GM12878 (cell line): ENCODE measurements at regions not wholly inside any gene's neighbourhood (a gene's known extent, or its start where the extent isn't known, plus 50 kb on each side); places are given as distances from the start of the nearest gene placed in this dataset.

ENCODE experiments used
- ATAC-seq: fragments of 200-7000 bp; cut with Tn5 transposase; 3 replicates; pipeline ENCODE4 v1.9.1; 2020; ENCODE audit warnings: mild to moderate bottlenecking, moderate library complexity
- BruUV-seq: library from RNA; stranded (reverse); fragments of 400-500 nt; replicated peaks from 2 replicates; lab custom pipeline; 2021; lab: Mats Ljungman, UMichigan
- CTCF ChIA-PET: fragments of 300-600 bp; sonication (Branson Sonifier 250); formaldehyde crosslinking; extraction: SDS; loops from one replicate; lab custom pipeline; 2021; ENCODE audit warnings: inconsistent platforms; lab: Yijun Ruan, JAX
- POLR2A ChIA-PET: fragments of 350-600 bp; formaldehyde crosslinking; extraction: SDS; loops from one replicate; lab custom pipeline; 2021; ENCODE audit warnings: inconsistent platforms; lab: Charles Lee
- RAD21 ChIA-PET: fragments of 300-600 bp; sonication (Branson Sonifier 250); formaldehyde crosslinking; loops from one replicate; lab custom pipeline; 2023; ENCODE audit warnings: antibody characterized with exemption; ENCODE audit not compliant: unreplicated experiment; lab: Charles Lee
- SMC1A ChIA-PET: fragments of 300-600 bp; sonication (Branson Sonifier 250); formaldehyde crosslinking; loops from one replicate; lab custom pipeline; 2023; ENCODE audit not compliant: unreplicated experiment, uncharacterized antibody; lab: Charles Lee
- DNase-seq: peaks from one replicate; pipeline ENCODE4 v3.0.0-alpha.2; 2011; ENCODE audit warnings: low read depth, low spot score
- FAIRE-seq: peaks from 3 replicates; lab custom pipeline; 2011; peaks lifted over from hg19 to GRCh38; lab: Jason Lieb, UNC
- H2AFZ ChIP-seq: 2 replicates; pipeline ENCODE4 v1.6.0; 2011; ENCODE audit warnings: low read depth, low read length, control low read depth; ENCODE audit not compliant: control insufficient read depth
- H3K27ac ChIP-seq: 2 replicates; pipeline ENCODE4 v1.5.1; 2011; ENCODE audit warnings: control low read depth; ENCODE audit not compliant: control insufficient read depth, insufficient read depth
- H3K27me3 ChIP-seq, 2 experiments: replicated peaks in 1 of 2; 2 replicates each; pipeline versions ENCODE4 v1.6.0 to v1.6.1; 2011; ENCODE audit warnings: low read length in 1 of 2; ENCODE audit not compliant: control insufficient read depth in 2 of 2, insufficient read depth in 2 of 2
- H3K36me3 ChIP-seq, 2 experiments: 2 replicates each; pipeline ENCODE4 v1.5.1; 2011; ENCODE audit warnings: low read length in 1 of 2; ENCODE audit not compliant: control insufficient read depth in 2 of 2, insufficient read depth in 2 of 2
- H3K4me1 ChIP-seq: 2 replicates; pipeline ENCODE4 v1.6.1; 2011; ENCODE audit warnings: mild to moderate bottlenecking, low read length, moderate library complexity, mixed read lengths; ENCODE audit not compliant: control insufficient read depth, insufficient read depth
- H3K4me2 ChIP-seq: 2 replicates; pipeline ENCODE4 v1.6.0; 2011; ENCODE audit warnings: control low read depth; ENCODE audit not compliant: control insufficient read depth, insufficient read depth
- H3K4me3 ChIP-seq: fragments of 200-600 bp; sonication (generic); 2 replicates; pipeline ENCODE4 v1.5.1; 2016
- H3K79me2 ChIP-seq: 2 replicates; pipeline ENCODE4 v1.6.0; 2011; ENCODE audit warnings: low read length; ENCODE audit not compliant: control insufficient read depth, insufficient read depth
- H3K9ac ChIP-seq: 2 replicates; pipeline ENCODE4 v1.8.0; 2011; ENCODE audit warnings: low read length, control low read depth, mixed read lengths; ENCODE audit not compliant: control insufficient read depth, insufficient read depth
- H3K9me3 ChIP-seq: replicated peaks from 3 replicates; pipeline ENCODE4 v1.5.1; 2011; ENCODE audit warnings: mild to moderate bottlenecking, low read length; ENCODE audit not compliant: control insufficient read depth, insufficient read depth
- H4K20me1 ChIP-seq: 2 replicates; pipeline ENCODE4 v1.6.0; 2011; ENCODE audit not compliant: control insufficient read depth, insufficient read depth
- HDGF ChIP-seq: fragments of 450-650 bp; IDR thresholded peaks from 2 replicates; pipeline ENCODE4 v1.6.1; 2016; ENCODE audit warnings: antibody characterized with exemption
- LARP7 ChIP-seq: fragments of 450-650 bp; IDR thresholded peaks from 2 replicates; pipeline ENCODE4 v1.6.1; 2017; ENCODE audit warnings: mild to moderate bottlenecking
- MAX ChIP-seq: IDR thresholded peaks from 2 replicates; pipeline ENCODE4 v1.6.1; 2012; ENCODE audit warnings: low read depth, low read length, improper control_type of control experiment
- NFYA ChIP-seq: IDR thresholded peaks from 2 replicates; pipeline ENCODE4 v1.6.1; 2011; ENCODE audit warnings: low read depth, mild to moderate bottlenecking, low read length, improper control_type of control experiment, borderline replicate concordance
- NR2C2 ChIP-seq: IDR thresholded peaks from 2 replicates; pipeline ENCODE4 v1.6.1; 2011; ENCODE audit warnings: borderline replicate concordance, low read depth; ENCODE audit not compliant: control insufficient read depth, insufficient read length
- NRF1 ChIP-seq: conservative IDR thresholded peaks from 2 replicates; pipeline ENCODE4 v1.6.1; 2011; ENCODE audit warnings: mild to moderate bottlenecking, low read depth, low read length, improper control_type of control experiment
- PAX5 ChIP-seq: IDR thresholded peaks from 2 replicates; pipeline ENCODE4 v1.6.1; 2011; ENCODE audit warnings: low read depth, low read length, borderline replicate concordance
- PBX3 ChIP-seq: IDR thresholded peaks from 2 replicates; pipeline ENCODE4 v1.6.1; 2011; ENCODE audit warnings: mild to moderate bottlenecking, low read depth, low read length, moderate library complexity; ENCODE audit not compliant: insufficient replicate concordance
- RUNX3 ChIP-seq: IDR thresholded peaks from 2 replicates; pipeline ENCODE4 v1.6.1; 2012; ENCODE audit warnings: low read length, inconsistent platforms
- SMC3 ChIP-seq: IDR thresholded peaks from 2 replicates; pipeline ENCODE4 v1.6.1; 2011; ENCODE audit warnings: low read length, improper control_type of control experiment, borderline replicate concordance
- SP1 ChIP-seq: IDR thresholded peaks from one replicate; pipeline ENCODE4 v1.6.1; 2011; ENCODE audit warnings: low read depth, low read length
- USF1 ChIP-seq: IDR thresholded peaks from 2 replicates; pipeline ENCODE4 v1.6.1; 2011; ENCODE audit warnings: borderline replicate concordance, low read depth, mild to moderate bottlenecking, moderate library complexity, mixed read lengths, low read length; ENCODE audit not compliant: insufficient read depth; ENCODE audit errors: extremely low read length
- YY1 ChIP-seq: IDR thresholded peaks from 2 replicates; pipeline ENCODE4 v1.6.1; 2011; ENCODE audit warnings: low read depth, mild to moderate bottlenecking, low read length
- ZBTB11 ChIP-seq: fragments of 450-650 bp; formaldehyde crosslinking; IDR thresholded peaks from 2 replicates; pipeline ENCODE4 v1.5.0; 2022; ENCODE audit warnings: mild to moderate bottlenecking, missing genetic modification characterization
- ZNF384 ChIP-seq: IDR thresholded peaks from 2 replicates; pipeline ENCODE4 v1.6.1; 2012; ENCODE audit warnings: low read depth, mild to moderate bottlenecking, low read length, improper control_type of control experiment, borderline replicate concordance
- WGBS: methylation state at CpG from one replicate; pipeline ENCODE4 v1.1.6; 2016; ENCODE audit warnings: low lambda C conversion rate; ENCODE audit not compliant: insufficient replicate concordance, insufficient coverage; ENCODE audit errors: missing lambda C conversion rate; 5-methylcytosine and 5-hydroxymethylcytosine counted together
- in situ Hi-C: fragments of 300-500 bp; cut with MboI; formaldehyde crosslinking; loops from 9 replicates; pipeline ENCODE4 v1.14.3; 2018; ENCODE audit warnings: mixed read lengths
- intact Hi-C: fragments of 100-400 bp; cut with micrococcal nuclease; formaldehyde crosslinking; loops from one replicate; pipeline ENCODE4 v1.14.2; 2022; ENCODE audit not compliant: unreplicated experiment
- TF ChIP-seq, protein P1 (sequence below): fragments of 450-650 bp; IDR thresholded peaks from 2 replicates; pipeline ENCODE4 v1.6.1; 2016; ENCODE audit warnings: mild to moderate bottlenecking, moderate library complexity, borderline replicate concordance

DNA sequence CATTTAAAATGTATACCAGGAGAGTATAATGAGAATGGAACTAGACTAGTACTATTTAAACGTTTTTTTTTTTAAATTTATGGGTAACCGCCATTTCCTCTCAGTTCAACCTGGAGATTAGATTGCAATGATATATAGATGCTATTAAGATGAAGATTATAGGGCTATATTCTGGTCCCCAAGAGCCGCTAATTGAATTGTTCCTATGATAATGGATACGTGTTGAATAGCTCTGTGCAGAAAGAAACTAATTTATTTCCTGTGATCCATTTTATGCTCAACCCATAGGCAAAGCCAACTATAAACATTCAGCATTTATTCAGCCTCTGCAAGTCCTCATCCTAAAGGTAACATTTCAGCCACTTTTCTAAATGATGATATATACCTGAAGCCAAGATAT lies 1595.1 kb upstream of the SEL1L start:
- no peak for ATAC-seq
- CTCF ChIA-PET, result no interaction called here
- TF ChIP-seq SP1, result no peak
- TF ChIP-seq SMC3, result no peak
- TF ChIP-seq NFYA, result no peak
- TF ChIP-seq PBX3, result no peak
- TF ChIP-seq PAX5, result no peak
- TF ChIP-seq, protein P1, sequence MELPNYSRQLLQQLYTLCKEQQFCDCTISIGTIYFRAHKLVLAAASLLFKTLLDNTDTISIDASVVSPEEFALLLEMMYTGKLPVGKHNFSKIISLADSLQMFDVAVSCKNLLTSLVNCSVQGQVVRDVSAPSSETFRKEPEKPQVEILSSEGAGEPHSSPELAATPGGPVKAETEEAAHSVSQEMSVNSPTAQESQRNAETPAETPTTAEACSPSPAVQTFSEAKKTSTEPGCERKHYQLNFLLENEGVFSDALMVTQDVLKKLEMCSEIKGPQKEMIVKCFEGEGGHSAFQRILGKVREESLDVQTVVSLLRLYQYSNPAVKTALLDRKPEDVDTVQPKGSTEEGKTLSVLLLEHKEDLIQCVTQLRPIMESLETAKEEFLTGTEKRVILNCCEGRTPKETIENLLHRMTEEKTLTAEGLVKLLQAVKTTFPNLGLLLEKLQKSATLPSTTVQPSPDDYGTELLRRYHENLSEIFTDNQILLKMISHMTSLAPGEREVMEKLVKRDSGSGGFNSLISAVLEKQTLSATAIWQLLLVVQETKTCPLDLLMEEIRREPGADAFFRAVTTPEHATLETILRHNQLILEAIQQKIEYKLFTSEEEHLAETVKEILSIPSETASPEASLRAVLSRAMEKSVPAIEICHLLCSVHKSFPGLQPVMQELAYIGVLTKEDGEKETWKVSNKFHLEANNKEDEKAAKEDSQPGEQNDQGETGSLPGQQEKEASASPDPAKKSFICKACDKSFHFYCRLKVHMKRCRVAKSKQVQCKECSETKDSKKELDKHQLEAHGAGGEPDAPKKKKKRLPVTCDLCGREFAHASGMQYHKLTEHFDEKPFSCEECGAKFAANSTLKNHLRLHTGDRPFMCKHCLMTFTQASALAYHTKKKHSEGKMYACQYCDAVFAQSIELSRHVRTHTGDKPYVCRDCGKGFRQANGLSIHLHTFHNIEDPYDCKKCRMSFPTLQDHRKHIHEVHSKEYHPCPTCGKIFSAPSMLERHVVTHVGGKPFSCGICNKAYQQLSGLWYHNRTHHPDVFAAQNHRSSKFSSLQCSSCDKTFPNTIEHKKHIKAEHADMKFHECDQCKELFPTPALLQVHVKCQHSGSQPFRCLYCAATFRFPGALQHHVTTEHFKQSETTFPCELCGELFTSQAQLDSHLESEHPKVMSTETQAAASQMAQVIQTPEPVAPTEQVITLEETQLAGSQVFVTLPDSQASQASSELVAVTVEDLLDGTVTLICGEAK, result no peak
- no peak for TF ChIP-seq HDGF
- no peak for TF ChIP-seq NRF1
- TF ChIP-seq ZBTB11, result no peak
- no peak for TF ChIP-seq ZNF384
- no peak for TF ChIP-seq YY1
- no peak for TF ChIP-seq LARP7
- no peak for TF ChIP-seq USF1
- no peak for TF ChIP-seq RUNX3
- no peak for TF ChIP-seq NR2C2
- no peak for TF ChIP-seq MAX
- BruUV-seq, result no TSS peak
- in situ Hi-C loops, result no loop called here
- WGBS, result 32% methylated on average over 4 of the region's 4 CpGs
- no peak overlapping the region for H2AFZ ChIP-seq
- FAIRE-seq, result no peak
- no peaks in the 10 kb centered on the region for H3K79me2 ChIP-seq
- intact Hi-C loops, result no loop called here
- H3K9ac ChIP-seq, result no peak overlapping the region
- no peaks in the 10 kb centered on the region for H3K4me1 ChIP-seq
- H3K27ac ChIP-seq, result no peak overlapping the region
- no peaks in the 10 kb centered on the region for H3K36me3 ChIP-seq
- no peak overlapping the region for H3K4me3 ChIP-seq
- H4K20me1 ChIP-seq, result no peaks in the 10 kb centered on the region
- no peaks in the 10 kb centered on the region for H3K9me3 ChIP-seq
- SMC1A ChIA-PET, result no interaction called here
- no peaks in the 10 kb centered on the region for H3K27me3 ChIP-seq
- RAD21 ChIA-PET, result no interaction called here
- H3K4me2 ChIP-seq, result no peak overlapping the region
- DNase-seq, result no peak
- POLR2A ChIA-PET, result no interaction called here
